DOHH2 (cell line): ENCODE measurements at regions not wholly inside any gene's neighbourhood (a gene's known extent, or its start where the extent isn't known, plus 50 kb on each side); places are given as distances from the start of the nearest gene placed in this dataset.

Experiments used
- H3F3A ChIP-seq: fragments of 200-600 bp; sonication (generic), shearing (Covaris generic); 2 replicates; pipeline ENCODE4 v1.6.0; 2016; ENCODE audit warnings: antibody characterized with exemption, mild to moderate bottlenecking; ENCODE audit not compliant: control insufficient read depth, insufficient read depth
- H3K27ac ChIP-seq: fragments of 200-600 bp; sonication (generic); 2 replicates; pipeline ENCODE4 v1.5.1; 2014; ENCODE audit warnings: low read depth, mild to moderate bottlenecking, low read length, moderate library complexity
- H3K27me3 ChIP-seq: fragments of 200-600 bp; sonication (generic); 2 replicates; pipeline ENCODE4 v1.6.1; 2014; ENCODE audit warnings: mild to moderate bottlenecking, low read length, mixed read lengths; ENCODE audit not compliant: control insufficient read depth
- H3K36me3 ChIP-seq: fragments of 200-600 bp; sonication (generic); 2 replicates; pipeline ENCODE4 v1.6.1; 2014; ENCODE audit warnings: mild to moderate bottlenecking, low read length, moderate library complexity, mixed read lengths; ENCODE audit not compliant: control insufficient read depth
- H3K4me1 ChIP-seq: fragments of 200-600 bp; sonication (generic); 2 replicates; pipeline ENCODE4 v1.6.1; 2014; ENCODE audit warnings: mild to moderate bottlenecking, low read length, mixed read lengths; ENCODE audit not compliant: control insufficient read depth
- H3K4me2 ChIP-seq: fragments of 200-600 bp; sonication (generic); 2 replicates; pipeline ENCODE4 v1.6.0; 2014; ENCODE audit warnings: mild to moderate bottlenecking, low read length, moderate library complexity
- H3K4me3 ChIP-seq: fragments of 200-600 bp; sonication (generic); 2 replicates; pipeline ENCODE4 v1.5.1; 2014; ENCODE audit warnings: mild to moderate bottlenecking, low read length, mixed read lengths
- H3K79me2 ChIP-seq: fragments of 200-600 bp; sonication (generic); 2 replicates; pipeline ENCODE4 v1.6.1; 2014; ENCODE audit warnings: mild to moderate bottlenecking, low read length, mixed read lengths; ENCODE audit not compliant: control insufficient read depth
- H3K9me2 ChIP-seq: fragments of 200-600 bp; sonication (generic); replicated peaks from 2 replicates; pipeline ENCODE4 v1.6.1; 2014; ENCODE audit warnings: mild to moderate bottlenecking, low read length, mixed read lengths; ENCODE audit not compliant: control insufficient read depth
- H3K9me3 ChIP-seq: fragments of 200-600 bp; sonication (generic); 2 replicates; pipeline ENCODE4 v1.6.1; 2014; ENCODE audit warnings: antibody characterized with exemption, low read length, mixed read lengths; ENCODE audit not compliant: control insufficient read depth, insufficient read depth
- H4K20me1 ChIP-seq: fragments of 200-600 bp; sonication (generic); 2 replicates; pipeline ENCODE4 v1.6.0; 2014; ENCODE audit warnings: low read depth, mild to moderate bottlenecking, antibody characterized with exemption, low read length, moderate library complexity; ENCODE audit not compliant: control insufficient read depth, insufficient read depth
- CTCF ChIP-seq: fragments of 200-600 bp; sonication (generic); IDR thresholded peaks from one replicate; pipeline ENCODE4 v1.5.1; 2014; ENCODE audit warnings: antibody characterized with exemption, mild to moderate bottlenecking, low read depth, low read length; ENCODE audit not compliant: poor library complexity, severe bottlenecking
- EZH2phosphoT487 ChIP-seq: fragments of 200-600 bp; sonication (generic); IDR thresholded peaks from 2 replicates; pipeline ENCODE4 v1.6.1; 2017; ENCODE audit warnings: borderline replicate concordance, mild to moderate bottlenecking, antibody characterized with exemption, low read length, moderate library complexity, mixed read lengths

DNA sequence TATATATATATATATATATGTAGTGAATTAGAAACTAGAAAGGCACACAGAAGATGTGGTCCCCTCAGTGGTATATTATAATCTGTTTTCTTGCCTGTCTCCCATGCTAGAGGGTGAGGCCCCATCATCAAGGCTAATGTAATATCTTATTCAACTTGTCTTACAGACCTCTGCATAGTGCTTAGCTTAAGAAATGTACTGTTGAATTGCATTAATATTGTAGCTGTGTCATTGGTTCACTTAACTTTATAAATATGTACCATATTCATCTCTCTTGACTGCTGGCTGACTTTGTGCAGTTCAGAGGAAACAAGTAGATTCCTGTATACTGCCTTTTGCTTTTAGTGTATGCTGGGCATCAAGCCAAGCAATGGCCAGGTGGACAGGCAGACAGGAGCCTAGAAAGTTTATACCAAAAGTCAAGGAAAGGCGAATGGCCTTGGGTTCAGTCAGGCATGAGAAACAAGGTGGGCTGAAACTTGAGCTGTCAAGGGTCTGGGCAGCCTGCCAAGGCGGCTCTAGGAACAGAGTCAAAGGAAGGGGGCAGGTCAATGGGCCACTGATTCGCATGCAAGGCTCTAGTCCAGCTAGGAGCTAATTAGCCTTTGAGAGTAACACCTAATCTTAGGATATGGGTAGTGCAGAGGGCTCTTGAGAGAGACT is 78.8 kb upstream of the LEF1 start:
- no peaks in the 10 kb centered on the region for H3F3A ChIP-seq
- H3K4me3 ChIP-seq, result no peak overlapping the region
- H3K27me3 ChIP-seq, result no peaks in the 10 kb centered on the region; the same call in 1 of the 2 replicates
- no peaks in the 10 kb centered on the region for H3K9me3 ChIP-seq
- no peak for TF ChIP-seq EZH2phosphoT487
- TF ChIP-seq CTCF, result no peak
- no peak overlapping the region for H3K27ac ChIP-seq
- no peaks in the 10 kb centered on the region for H3K9me2 ChIP-seq
- H3K36me3 ChIP-seq, result no peaks in the 10 kb centered on the region
- no peak overlapping the region for H3K4me2 ChIP-seq
- H3K4me1 ChIP-seq, result no peaks in the 10 kb centered on the region
- no peaks in the 10 kb centered on the region for H4K20me1 ChIP-seq
- H3K79me2 ChIP-seq, result no peaks in the 10 kb centered on the region

DNA sequence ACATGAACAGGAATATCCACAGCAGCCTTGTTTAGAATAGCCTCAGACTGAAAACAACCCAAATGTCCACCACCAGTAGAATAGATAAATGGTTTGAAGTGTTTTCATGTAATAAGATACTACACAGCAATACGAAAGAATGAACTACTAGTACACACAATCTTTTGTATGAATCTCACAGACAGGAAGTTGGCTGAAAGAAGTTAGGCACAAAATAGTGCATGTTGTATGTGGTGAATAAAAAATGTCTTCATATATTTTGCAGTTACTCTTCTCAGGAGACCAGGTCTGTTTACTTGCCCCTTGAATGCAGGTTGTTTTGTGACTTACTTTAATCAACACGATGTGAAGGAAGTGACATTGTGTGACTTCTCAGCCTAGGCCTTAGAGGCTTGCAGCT is 75.9 kb upstream of the LEF1 start:
- no peaks in the 10 kb centered on the region for H3K36me3 ChIP-seq
- no peak for TF ChIP-seq EZH2phosphoT487
- TF ChIP-seq CTCF, result no peak
- H3K4me1 ChIP-seq, result no peaks in the 10 kb centered on the region
- no peaks in the 10 kb centered on the region for H3K79me2 ChIP-seq
- H3F3A ChIP-seq, result no peaks in the 10 kb centered on the region
- no peaks in the 10 kb centered on the region; the same call in 1 of the 2 replicates for H3K27me3 ChIP-seq
- no peaks in the 10 kb centered on the region for H3K9me3 ChIP-seq
- no peak overlapping the region for H3K4me3 ChIP-seq
- no peak overlapping the region for H3K4me2 ChIP-seq
- H3K9me2 ChIP-seq, result no peaks in the 10 kb centered on the region
- no peak overlapping the region for H3K27ac ChIP-seq
- H4K20me1 ChIP-seq, result no peaks in the 10 kb centered on the region

- H4K20me1 ChIP-seq, result no peaks in the 10 kb centered on the region
- H3K9me2 ChIP-seq, result no peaks in the 10 kb centered on the region
- H3K9me3 ChIP-seq, result no peaks in the 10 kb centered on the region
- no peak overlapping the region for H3K4me2 ChIP-seq
- H3K4me1 ChIP-seq, result no peaks in the 10 kb centered on the region
- H3K79me2 ChIP-seq, result no peaks in the 10 kb centered on the region
- TF ChIP-seq CTCF, result no peak
- TF ChIP-seq EZH2phosphoT487, result no peak
- no peak overlapping the region for H3K27ac ChIP-seq
- H3F3A ChIP-seq, result no peaks in the 10 kb centered on the region
- no peaks in the 10 kb centered on the region for H3K36me3 ChIP-seq
- peaks cover 4% of the 10 kb centered on the region; the same call in 1 of the 2 replicates for H3K27me3 ChIP-seq
- H3K4me3 ChIP-seq, result no peak overlapping the region
Measured at GRCh38 chr4:108240366-108240765, 71.6 kb upstream of the LEF1 start.
